Lower lobe of right lung (tissue), 2 donors: ENCODE measurements at regions not wholly inside any gene's neighbourhood (a gene's known extent, or its start where the extent isn't known, plus 50 kb on each side); places are given as distances from the start of the nearest gene placed in this dataset.
"Not testable (repeated sequence)": the region's sequence is repeated elsewhere in the genome, so short reads cannot be mapped to it uniquely, and the experiment has no call there.

Experiments
- ATAC-seq, 2 donors: fragments of 200-7000 bp; cut with Tn5 transposase; one replicate each; pipeline ENCODE4 v1.9.1; 2020 to 2022; ENCODE audit warnings: mild to moderate bottlenecking in 2 of 2, moderate library complexity in 2 of 2
- DNase-seq: peaks from one replicate; pipeline ENCODE4 v3.0.0-alpha.2; 2020
- H3K27ac ChIP-seq: fragments of 200-600 bp; one replicate; pipeline ENCODE4 v1.8.0; 2022
- H3K27me3 ChIP-seq: fragments of 200-600 bp; one replicate; pipeline ENCODE4 v1.8.0; 2022; ENCODE audit warnings: low read depth
- H3K36me3 ChIP-seq: fragments of 200-600 bp; one replicate; pipeline ENCODE4 v1.8.0; 2022; ENCODE audit warnings: mild to moderate bottlenecking
- H3K4me1 ChIP-seq: fragments of 200-600 bp; one replicate; pipeline ENCODE4 v1.8.0; 2022
- H3K4me3 ChIP-seq: fragments of 200-600 bp; one replicate; pipeline ENCODE4 v1.8.0; 2022; ENCODE audit warnings: mild to moderate bottlenecking
- H3K9me3 ChIP-seq: fragments of 200-600 bp; one replicate; pipeline ENCODE4 v1.8.0; 2022
- intact Hi-C: fragments of 100-400 bp; cut with DNase I; formaldehyde crosslinking; loops from one replicate; pipeline ENCODE4 v1.11.0; 2022
- TF ChIP-seq, protein P1 (sequence below): fragments of 200-600 bp; IDR thresholded peaks from one replicate; pipeline ENCODE4 v1.8.0; 2022; ENCODE audit warnings: antibody characterized with exemption, mild to moderate bottlenecking
- donor health status: DM: no; HTN: yes; CAD: no; lungs with severe emphysema.

DNA sequence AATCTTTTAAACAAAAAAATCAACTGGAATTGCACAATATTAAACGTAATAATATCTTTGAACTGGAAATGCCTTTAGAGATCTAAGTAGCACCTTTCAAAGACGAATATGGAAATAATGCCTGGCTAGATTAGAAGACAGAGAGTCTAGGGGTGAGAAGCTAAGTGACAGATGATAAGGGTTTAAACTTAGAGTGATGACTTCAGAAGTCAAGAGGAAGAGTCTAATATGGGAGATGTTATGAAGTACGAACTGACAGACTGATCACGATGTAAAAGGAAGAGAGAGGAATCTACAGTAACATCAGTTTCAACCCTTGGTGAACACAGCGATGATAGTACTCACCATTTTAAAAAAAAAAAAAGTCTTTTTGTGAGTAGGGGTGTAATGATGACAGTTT is 57.9 kb downstream of the HINT1 start:
- H3K36me3 ChIP-seq, result no peaks in the 10 kb centered on the region
- intact Hi-C loops, result no loop called here
- no peak for ATAC-seq

DNA sequence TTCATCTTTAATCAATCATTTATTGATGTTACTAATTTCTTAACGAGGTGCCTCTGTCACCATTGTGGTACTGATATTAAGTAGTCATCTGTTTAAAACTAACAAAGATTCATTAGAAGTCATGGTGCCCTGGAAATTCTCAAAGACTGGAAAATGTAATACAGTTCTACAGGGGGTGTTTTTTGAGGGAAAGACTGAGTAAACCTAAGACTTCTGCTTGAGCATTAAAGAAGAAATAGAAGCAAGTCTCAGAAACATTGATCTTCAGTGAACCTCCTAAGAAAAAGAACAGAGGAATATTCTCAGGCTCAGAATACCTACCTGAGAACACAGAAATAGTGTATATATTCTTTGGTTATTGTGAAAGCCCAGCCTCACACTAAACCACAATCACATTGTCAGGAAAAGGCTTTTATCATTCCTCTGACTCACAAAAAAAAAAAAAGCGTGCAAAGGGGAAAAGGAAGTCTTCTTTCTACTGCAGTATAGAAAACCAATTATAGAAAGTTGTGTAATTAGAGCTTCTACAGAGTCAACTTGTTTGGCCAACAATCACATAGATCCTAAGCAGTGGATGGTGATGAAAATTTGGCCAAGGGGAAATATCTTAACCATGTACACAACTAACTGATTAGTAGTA is 60.8 kb downstream of the HINT1 start:
- no peaks in the 10 kb centered on the region for H3K27me3 ChIP-seq
- no peak overlapping the region for H3K27ac ChIP-seq
- TF ChIP-seq, protein P1, sequence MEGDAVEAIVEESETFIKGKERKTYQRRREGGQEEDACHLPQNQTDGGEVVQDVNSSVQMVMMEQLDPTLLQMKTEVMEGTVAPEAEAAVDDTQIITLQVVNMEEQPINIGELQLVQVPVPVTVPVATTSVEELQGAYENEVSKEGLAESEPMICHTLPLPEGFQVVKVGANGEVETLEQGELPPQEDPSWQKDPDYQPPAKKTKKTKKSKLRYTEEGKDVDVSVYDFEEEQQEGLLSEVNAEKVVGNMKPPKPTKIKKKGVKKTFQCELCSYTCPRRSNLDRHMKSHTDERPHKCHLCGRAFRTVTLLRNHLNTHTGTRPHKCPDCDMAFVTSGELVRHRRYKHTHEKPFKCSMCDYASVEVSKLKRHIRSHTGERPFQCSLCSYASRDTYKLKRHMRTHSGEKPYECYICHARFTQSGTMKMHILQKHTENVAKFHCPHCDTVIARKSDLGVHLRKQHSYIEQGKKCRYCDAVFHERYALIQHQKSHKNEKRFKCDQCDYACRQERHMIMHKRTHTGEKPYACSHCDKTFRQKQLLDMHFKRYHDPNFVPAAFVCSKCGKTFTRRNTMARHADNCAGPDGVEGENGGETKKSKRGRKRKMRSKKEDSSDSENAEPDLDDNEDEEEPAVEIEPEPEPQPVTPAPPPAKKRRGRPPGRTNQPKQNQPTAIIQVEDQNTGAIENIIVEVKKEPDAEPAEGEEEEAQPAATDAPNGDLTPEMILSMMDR, result no peak
- H3K4me3 ChIP-seq, result no peak overlapping the region
- no peak for DNase-seq
- no peaks in the 10 kb centered on the region for H3K9me3 ChIP-seq
- no peak for ATAC-seq
- H3K4me1 ChIP-seq, result no peaks in the 10 kb centered on the region
- no peaks in the 10 kb centered on the region for H3K36me3 ChIP-seq
- intact Hi-C loops, result no loop called here

More for the DNA sequence above, 57.9 kb downstream of the HINT1 start:
- no peak overlapping the region for H3K4me3 ChIP-seq
- TF ChIP-seq, protein P1, result no peak
- no peak for DNase-seq
- H3K9me3 ChIP-seq, result no peaks in the 10 kb centered on the region
- H3K4me1 ChIP-seq, result no peaks in the 10 kb centered on the region
- H3K27ac ChIP-seq, result no peak overlapping the region
- no peaks in the 10 kb centered on the region for H3K27me3 ChIP-seq

DNA sequence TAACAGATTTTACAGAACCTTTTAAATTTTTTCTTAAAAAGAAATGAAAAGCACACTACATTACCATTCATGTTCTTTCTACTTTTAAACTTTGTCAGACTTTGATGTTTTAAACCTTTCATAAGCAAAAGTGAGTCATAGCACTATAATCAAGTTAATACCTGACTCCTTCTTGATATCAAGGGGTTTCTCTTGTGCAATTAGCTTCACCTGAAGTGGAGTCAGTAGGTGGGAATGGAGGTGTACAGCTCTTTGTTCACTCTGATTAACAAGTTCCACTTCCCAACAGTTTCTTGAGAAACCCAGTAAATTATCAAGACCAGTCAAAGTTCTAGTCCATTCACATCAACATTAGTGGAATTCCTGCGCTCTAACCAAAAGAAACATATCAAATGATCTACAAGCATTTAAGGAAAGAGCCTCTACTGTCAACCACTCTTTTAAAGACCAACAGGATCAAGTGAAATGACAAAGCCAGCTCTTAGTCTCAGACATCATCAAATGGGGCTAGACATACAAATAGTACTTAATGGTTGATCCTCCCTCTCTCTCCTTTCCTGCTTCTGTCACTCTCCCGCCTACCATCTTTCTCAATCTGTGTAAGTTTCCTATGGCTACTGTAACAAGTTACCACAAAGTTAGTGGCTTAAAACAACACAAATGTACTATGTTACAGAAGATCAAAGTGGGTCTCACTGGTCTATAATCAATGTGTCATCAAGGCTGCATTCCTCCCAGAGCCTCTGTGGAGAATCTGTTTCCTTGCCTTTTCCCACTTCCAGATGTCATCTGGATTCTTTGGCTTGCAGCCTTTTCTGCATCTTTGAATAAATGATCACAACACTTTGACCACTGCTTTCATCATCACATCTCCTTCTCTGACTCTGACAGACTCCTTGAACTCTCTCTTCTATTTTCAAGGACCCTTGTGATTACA is 68.0 kb downstream of the HINT1 start:
- Histone ChIP-seq H3K4me3 (no peak overlapping the region), H3K27me3 (no peaks in the 10 kb centered on the region), H3K9me3 (no peaks in the 10 kb centered on the region), H3K27ac (no peak overlapping the region), H3K36me3 (no peaks in the 10 kb centered on the region), H3K4me1 (no peaks in the 10 kb centered on the region)
- DNase-seq (no peak), ATAC-seq (no peak)
- TF ChIP-seq, protein P1, result no peak
- intact Hi-C loops, result no loop called here

DNA sequence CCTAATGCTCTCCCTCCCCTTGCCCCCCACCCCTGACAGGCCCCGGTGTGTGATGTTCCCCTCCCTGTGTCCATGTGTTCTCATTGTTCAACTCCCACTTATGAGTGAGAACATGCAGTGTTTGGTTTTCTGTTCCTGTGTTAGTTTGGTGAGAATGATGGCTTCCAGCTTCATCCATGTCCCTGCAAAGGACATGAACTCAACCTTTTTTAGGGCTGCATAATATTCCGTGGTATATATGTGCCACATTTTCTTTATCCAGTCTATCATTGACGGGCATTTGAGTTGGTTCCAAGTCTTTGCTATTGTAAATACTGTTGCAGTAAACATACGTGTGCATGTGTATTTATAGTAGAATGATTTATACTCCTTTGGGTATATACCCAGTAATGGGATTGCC is 69.5 kb downstream of the HINT1 start:
- H3K27ac ChIP-seq, intact Hi-C loops, H3K36me3 ChIP-seq, ATAC-seq, H3K4me1 ChIP-seq, H3K27me3 ChIP-seq, H3K4me3 ChIP-seq, DNase-seq, H3K9me3 ChIP-seq: not testable (repeated sequence)

DNA sequence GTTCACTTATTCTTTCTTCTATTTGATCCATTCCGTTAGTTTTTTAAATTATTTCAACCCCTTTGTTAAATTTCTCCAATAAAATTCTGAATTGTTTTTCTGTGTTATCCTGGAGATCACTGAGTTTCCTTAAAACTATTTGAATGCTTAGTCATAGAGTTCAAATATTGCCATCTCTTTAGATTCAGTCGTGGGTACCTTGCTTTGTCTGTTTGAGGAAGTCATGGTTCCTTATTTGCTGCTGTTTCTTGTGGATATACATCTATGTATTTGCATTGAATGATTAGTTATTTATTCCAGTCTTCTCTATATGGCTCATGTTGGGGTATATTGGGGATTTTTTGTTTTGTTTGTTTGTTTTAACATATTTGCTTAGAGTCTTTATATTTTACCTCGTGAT is 80.6 kb downstream of the HINT1 start:
- H3K27me3 ChIP-seq, result no peaks in the 10 kb centered on the region
- intact Hi-C loops, result no loop called here
- TF ChIP-seq, protein P1, result no peak
- no peaks in the 10 kb centered on the region for H3K4me1 ChIP-seq
- H3K36me3 ChIP-seq, result no peaks in the 10 kb centered on the region
- no peak for DNase-seq
- no peak overlapping the region for H3K27ac ChIP-seq
- no peaks in the 10 kb centered on the region for H3K9me3 ChIP-seq
- ATAC-seq, result no peak
- no peak overlapping the region for H3K4me3 ChIP-seq

DNA sequence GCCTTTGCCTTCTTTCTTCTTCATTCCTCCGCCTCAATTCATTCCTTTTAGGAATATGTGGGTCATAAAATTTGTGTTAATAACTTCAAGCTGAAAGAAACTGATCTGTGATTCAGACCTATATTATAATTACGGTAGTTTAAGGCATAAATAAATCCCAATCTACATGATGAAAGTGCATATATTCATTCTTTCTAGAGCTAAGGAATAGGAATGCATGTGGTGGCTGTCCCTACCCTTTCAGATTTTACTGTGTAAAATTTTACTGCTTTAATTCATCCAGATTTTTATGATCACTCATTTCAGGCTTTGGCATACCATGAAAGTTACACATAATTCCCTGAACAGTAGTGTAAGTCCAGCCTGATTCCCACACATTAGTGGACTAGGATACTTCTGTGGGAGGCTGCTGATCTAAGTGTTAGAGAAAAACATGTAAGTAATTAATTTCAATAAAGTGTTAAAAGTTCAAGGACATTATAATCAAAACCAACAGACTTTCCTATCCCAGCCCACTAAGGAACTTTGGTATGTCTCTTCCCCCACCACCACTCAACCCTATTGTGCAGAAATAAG is 83.1 kb downstream of the HINT1 start:
- no peaks in the 10 kb centered on the region for H3K4me1 ChIP-seq
- intact Hi-C loops, result no loop called here
- TF ChIP-seq, protein P1, result no peak
- no peak for DNase-seq
- no peak overlapping the region for H3K27ac ChIP-seq
- no peaks in the 10 kb centered on the region for H3K9me3 ChIP-seq
- H3K27me3 ChIP-seq, result no peaks in the 10 kb centered on the region
- no peaks in the 10 kb centered on the region for H3K36me3 ChIP-seq
- H3K4me3 ChIP-seq, result no peak overlapping the region
- ATAC-seq, result no peak
